Activated T-helper 9 cell treated with anti-CD3 and anti-CD28 coated beads, Interleukin-2, amount 50 U/mL, for 16 hours (primary cell): ENCODE measurements at regions not wholly inside any gene's neighbourhood (a gene's known extent, or its start where the extent isn't known, plus 50 kb on each side); places are given as distances from the start of the nearest gene placed in this dataset.

ENCODE experiments used
- DNase-seq: peaks from one replicate; pipeline ENCODE4 v3.0.0-alpha.2; 2020; ENCODE audit warnings: low read depth

GRCh38 chr4:177051473-177052060 lies 258.1 kb upstream of the NEIL3 start:
- no peak for DNase-seq

GRCh38 chr4:177052211-177052934 lies 257.3 kb upstream of the NEIL3 start:
- DNase-seq: no peak

GRCh38 chr4:177057186-177057585 lies 252.5 kb upstream of the NEIL3 start:
- DNase-seq: no peak

GRCh38 chr4:177064116-177064515 lies 245.6 kb upstream of the NEIL3 start:
- no peak for DNase-seq

- no peak for DNase-seq
Measured at GRCh38 chr4:177064729-177065394, 244.8 kb upstream of the NEIL3 start.

GRCh38 chr4:177066746-177067145 lies 242.9 kb upstream of the NEIL3 start:
- no peak for DNase-seq

- no peak for DNase-seq
Measured at GRCh38 chr4:177070533-177071058, 239.1 kb upstream of the NEIL3 start.

- DNase-seq: no peak
Measured at GRCh38 chr4:177077095-177077971, 232.3 kb upstream of the NEIL3 start.

- no peak for DNase-seq
Measured at GRCh38 chr4:177079327-177079726, 230.3 kb upstream of the NEIL3 start.

- DNase-seq: no peak
Measured at GRCh38 chr4:177080388-177080787, 229.3 kb upstream of the NEIL3 start.

GRCh38 chr4:177087060-177087459 lies 222.6 kb upstream of the NEIL3 start:
- DNase-seq: no peak

GRCh38 chr4:177087499-177087898 lies 222.2 kb upstream of the NEIL3 start:
- no peak for DNase-seq

GRCh38 chr4:177091515-177091914 lies 218.2 kb upstream of the NEIL3 start:
- no peak for DNase-seq

- no peak for DNase-seq
Measured at GRCh38 chr4:177092807-177093206, 216.9 kb upstream of the NEIL3 start.

- DNase-seq: no peak
Measured at GRCh38 chr4:177093964-177094363, 215.7 kb upstream of the NEIL3 start.

GRCh38 chr4:177097291-177097690 lies 212.4 kb upstream of the NEIL3 start:
- DNase-seq: no peak

GRCh38 chr4:177099211-177099610 lies 210.5 kb upstream of the NEIL3 start:
- DNase-seq: no peak

GRCh38 chr4:177100307-177100706 lies 209.4 kb upstream of the NEIL3 start:
- no peak for DNase-seq

- no peak for DNase-seq
Measured at GRCh38 chr4:177103619-177104018, 206.1 kb upstream of the NEIL3 start.

- no peak for DNase-seq
Measured at GRCh38 chr4:177105536-177105935, 204.1 kb upstream of the NEIL3 start.

- no peak for DNase-seq
Measured at GRCh38 chr4:177107288-177107921, 202.3 kb upstream of the NEIL3 start.

GRCh38 chr4:177108708-177109107 lies 201.0 kb upstream of the NEIL3 start:
- DNase-seq: no peak
